ENCODE measurements at regions not wholly inside any gene's neighbourhood (a gene's known extent, or its start where the extent isn't known, plus 50 kb on each side); places are given as distances from the start of the nearest gene placed in this dataset.
"Not testable (repeated sequence)": the region's sequence is repeated elsewhere in the genome, so short reads cannot be mapped to it uniquely, and the experiment has no call there.

DNA sequence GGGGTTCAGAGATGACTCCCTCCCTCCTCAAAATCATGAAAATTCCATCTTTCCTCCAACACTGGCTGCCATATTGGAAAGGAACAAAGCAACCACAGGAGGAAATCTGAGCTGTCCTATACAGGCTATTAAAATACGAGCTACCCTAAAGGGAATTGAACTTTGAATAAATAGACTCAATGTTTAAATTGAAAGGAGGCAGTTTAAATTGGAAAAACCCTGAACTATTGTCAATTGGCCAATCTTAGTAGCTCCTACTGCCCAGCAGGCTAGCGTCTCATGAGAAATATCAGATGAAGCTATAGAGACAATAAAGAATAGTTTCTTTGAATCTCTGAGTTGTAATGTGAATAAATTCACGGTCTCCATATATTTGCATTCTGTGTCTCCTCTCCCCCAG is 85.4 kb upstream of the KCNE2 start:
- Histone ChIP-seq H3K9ac (ENCODE audit: low read length) (no peak overlapping the region), H3K27me3 (ENCODE audit: control insufficient read depth in 1 of 2, insufficient read depth in 2 of 2, low read length in 2 of 2) (no peaks in the 10 kb centered on the region)

DNA sequence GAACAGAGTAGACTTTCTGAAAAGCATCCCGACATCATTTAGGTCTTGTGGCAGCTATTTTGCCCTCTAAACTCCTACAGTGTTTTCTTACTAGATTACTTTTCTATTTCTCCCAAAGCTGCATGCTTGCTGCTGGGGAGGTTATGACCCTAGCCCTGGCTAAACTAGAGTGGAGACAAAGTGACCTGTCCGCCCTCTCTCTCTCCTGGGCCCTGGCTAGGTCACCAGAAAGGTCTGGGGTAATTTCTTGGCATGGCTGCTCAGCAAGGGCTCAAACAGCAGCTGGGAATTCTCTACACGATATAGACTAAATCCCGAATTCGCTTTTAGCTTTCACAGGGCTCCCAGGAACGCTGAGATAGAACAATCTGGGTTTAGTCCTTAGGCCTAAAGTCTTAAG is 84.5 kb upstream of the KCNE2 start:
- Histone ChIP-seq H3K36me3 (ENCODE audit: insufficient read depth, low read length) (no peaks in the 10 kb centered on the region), H3K9me3 (ENCODE audit: low read length) (no peaks in the 10 kb centered on the region), H3K27ac (ENCODE audit: low read depth, low read length) (no peak overlapping the region), H3K4me3 (ENCODE audit: low read depth in 1 of 2, low read length in 2 of 2) (no peak overlapping the region), H3K27me3 (ENCODE audit: control insufficient read depth in 1 of 2, insufficient read depth in 2 of 2, low read length in 2 of 2) (no peaks in the 10 kb centered on the region), H3K4me1 (ENCODE audit: insufficient read depth, low read length) (peaks cover 3% of the 10 kb centered on the region), H3K9ac (ENCODE audit: low read length) (no peak overlapping the region)

More for the DNA sequence above, 85.4 kb upstream of the KCNE2 start:
- Histone ChIP-seq H3K27ac (ENCODE audit: low read depth, low read length) (no peak overlapping the region), H3K4me1 (ENCODE audit: insufficient read depth, low read length) (peaks cover 3% of the 10 kb centered on the region), H3K36me3 (ENCODE audit: insufficient read depth, low read length) (no peaks in the 10 kb centered on the region), H3K9me3 (ENCODE audit: low read length) (no peaks in the 10 kb centered on the region), H3K4me3 (ENCODE audit: low read depth in 1 of 2, low read length in 2 of 2) (no peak overlapping the region)

DNA sequence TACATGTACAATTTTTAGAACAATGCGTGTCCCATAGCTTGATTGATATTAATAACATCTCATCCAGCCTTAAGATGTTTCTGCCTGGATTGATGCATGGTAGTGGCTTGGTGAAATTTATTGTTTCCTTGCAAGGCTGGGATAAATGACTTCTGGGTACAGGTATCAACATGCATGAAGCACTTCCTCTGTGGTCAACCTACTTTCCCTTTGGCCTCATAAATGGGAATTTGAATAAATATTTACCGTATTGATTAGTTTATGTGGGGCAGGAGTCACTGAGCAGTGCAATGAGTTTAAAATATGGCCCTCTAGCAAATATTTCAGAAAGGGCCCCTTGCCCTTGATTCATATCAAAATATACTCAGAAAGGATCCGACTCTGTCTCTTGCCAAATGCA is 83.9 kb upstream of the KCNE2 start:
- Histone ChIP-seq H3K36me3 (ENCODE audit: insufficient read depth, low read length) (no peaks in the 10 kb centered on the region), H3K9ac (ENCODE audit: low read length) (no peak overlapping the region), H3K9me3 (ENCODE audit: low read length) (no peaks in the 10 kb centered on the region), H3K27ac (ENCODE audit: low read depth, low read length) (no peak overlapping the region), H3K4me1 (ENCODE audit: insufficient read depth, low read length) (peaks cover 3% of the 10 kb centered on the region), H3K4me3 (ENCODE audit: low read depth in 1 of 2, low read length in 2 of 2) (no peak overlapping the region), H3K27me3 (ENCODE audit: control insufficient read depth in 1 of 2, insufficient read depth in 2 of 2, low read length in 2 of 2) (no peaks in the 10 kb centered on the region)

DNA sequence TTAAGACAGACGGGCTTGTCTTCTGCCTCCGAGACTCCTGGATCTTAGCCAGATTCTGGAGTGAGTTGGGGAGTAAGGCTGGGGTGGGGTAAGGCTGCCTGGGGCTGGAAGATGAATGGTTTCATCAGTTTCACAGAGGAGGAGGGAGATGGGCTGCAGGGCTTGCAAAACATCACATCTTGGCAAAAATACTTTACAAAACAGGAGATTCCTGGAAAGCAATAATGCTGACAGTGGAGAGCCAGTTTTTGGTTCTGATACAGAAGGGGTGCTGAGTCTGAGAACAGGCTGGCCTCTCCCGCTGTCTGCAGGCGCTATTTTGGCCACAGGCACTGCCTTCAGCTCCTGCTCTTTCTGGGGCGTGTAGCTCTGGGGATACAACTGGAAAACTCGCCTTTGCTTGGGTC is 83.4 kb upstream of the KCNE2 start:
- Histone ChIP-seq H3K36me3 (ENCODE audit: insufficient read depth, low read length) (no peaks in the 10 kb centered on the region), H3K4me1 (ENCODE audit: insufficient read depth, low read length) (peaks cover 3% of the 10 kb centered on the region), H3K27ac (ENCODE audit: low read depth, low read length) (no peak overlapping the region), H3K4me3 (ENCODE audit: low read depth in 1 of 2, low read length in 2 of 2) (no peak overlapping the region), H3K27me3 (ENCODE audit: control insufficient read depth in 1 of 2, insufficient read depth in 2 of 2, low read length in 2 of 2) (no peaks in the 10 kb centered on the region), H3K9ac (ENCODE audit: low read length) (no peak overlapping the region), H3K9me3 (ENCODE audit: low read length) (no peaks in the 10 kb centered on the region)

DNA sequence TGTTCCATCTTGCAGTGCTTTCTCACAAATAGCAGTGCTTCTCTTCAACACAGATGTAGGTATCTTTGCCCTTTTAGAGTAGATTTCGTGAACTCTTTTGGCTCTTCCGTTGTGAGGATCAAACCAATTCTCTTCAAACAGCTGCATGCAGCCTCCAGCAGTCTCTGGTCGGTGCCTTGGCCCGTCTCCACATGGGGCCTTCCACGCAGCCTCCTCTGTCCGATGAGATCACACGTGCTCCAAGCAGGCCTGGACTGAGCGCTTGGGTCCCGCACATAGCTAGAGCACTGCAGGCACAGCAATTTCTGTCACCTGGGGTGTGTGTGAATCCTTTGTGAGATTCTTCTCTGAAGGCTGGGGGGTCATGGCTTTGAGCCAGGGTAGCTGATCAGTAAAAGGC is 82.8 kb upstream of the KCNE2 start:
- H3K4me1 ChIP-seq (ENCODE audit: insufficient read depth, low read length): peaks cover 3% of the 10 kb centered on the region
- no peaks in the 10 kb centered on the region for H3K9me3 ChIP-seq (ENCODE audit: low read length)
- H3K27ac ChIP-seq (ENCODE audit: low read depth, low read length): no peak overlapping the region
- no peaks in the 10 kb centered on the region for H3K36me3 ChIP-seq (ENCODE audit: insufficient read depth, low read length)
- H3K4me3 ChIP-seq (ENCODE audit: low read depth in 1 of 2, low read length in 2 of 2): no peak overlapping the region
- H3K27me3 ChIP-seq (ENCODE audit: control insufficient read depth in 1 of 2, insufficient read depth in 2 of 2, low read length in 2 of 2): no peaks in the 10 kb centered on the region
- no peak overlapping the region for H3K9ac ChIP-seq (ENCODE audit: low read length)

DNA sequence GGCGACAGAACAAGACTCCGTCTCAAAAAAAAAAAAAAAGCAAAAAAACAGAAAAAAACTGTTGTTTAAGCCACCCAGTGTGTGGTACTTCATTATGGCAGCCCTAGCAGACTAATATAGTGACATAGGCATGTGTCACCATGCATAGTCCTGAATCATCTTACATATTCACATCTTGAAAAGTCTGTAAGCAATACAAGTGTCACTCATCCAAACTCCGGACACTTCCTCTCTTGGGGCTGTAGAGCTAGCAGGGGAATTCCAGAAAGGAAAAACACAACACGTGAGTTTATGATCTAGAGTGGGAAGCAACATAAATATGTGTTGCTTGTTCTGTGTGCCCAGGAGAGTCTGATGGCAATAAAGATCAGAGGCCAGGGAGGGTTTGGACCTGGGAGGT is 81.6 kb upstream of the KCNE2 start:
- H3K27me3 ChIP-seq (ENCODE audit: control insufficient read depth in 1 of 2, insufficient read depth in 2 of 2, low read length in 2 of 2): no peaks in the 10 kb centered on the region
- H3K9ac ChIP-seq (ENCODE audit: low read length): no peak overlapping the region
- no peak overlapping the region for H3K27ac ChIP-seq (ENCODE audit: low read depth, low read length)
- H3K4me1 ChIP-seq (ENCODE audit: insufficient read depth, low read length): peaks cover 3% of the 10 kb centered on the region
- H3K9me3 ChIP-seq (ENCODE audit: low read length): no peaks in the 10 kb centered on the region
- no peaks in the 10 kb centered on the region for H3K36me3 ChIP-seq (ENCODE audit: insufficient read depth, low read length)
- H3K4me3 ChIP-seq (ENCODE audit: low read depth in 1 of 2, low read length in 2 of 2): no peak overlapping the region

DNA sequence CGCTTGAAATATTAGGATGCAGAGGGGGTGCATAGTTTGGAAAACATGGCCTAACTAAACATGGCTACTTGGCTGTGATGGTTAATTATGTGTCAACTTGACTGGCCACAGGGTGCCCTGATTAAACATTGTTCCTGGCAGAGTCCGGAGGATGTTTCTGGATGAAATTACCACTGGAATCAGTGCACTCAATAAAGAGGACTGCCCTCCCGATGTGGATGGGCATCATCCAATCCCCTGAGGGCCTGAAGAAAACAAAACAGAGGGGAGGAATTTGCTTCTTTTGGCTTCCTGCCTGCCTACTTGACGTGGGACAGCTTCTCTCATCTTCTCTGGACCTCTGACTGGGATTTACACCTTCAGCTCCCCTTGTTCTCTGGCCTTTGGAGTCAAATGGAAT is 79.1 kb upstream of the KCNE2 start:
- H3K9me3 ChIP-seq (ENCODE audit: low read length): no peaks in the 10 kb centered on the region
- H3K27ac ChIP-seq (ENCODE audit: low read depth, low read length): no peak overlapping the region
- no peak overlapping the region for H3K4me3 ChIP-seq (ENCODE audit: low read depth in 1 of 2, low read length in 2 of 2)
- H3K4me1 ChIP-seq (ENCODE audit: insufficient read depth, low read length): peaks cover 3% of the 10 kb centered on the region
- H3K36me3 ChIP-seq (ENCODE audit: insufficient read depth, low read length): no peaks in the 10 kb centered on the region
- no peaks in the 10 kb centered on the region for H3K27me3 ChIP-seq (ENCODE audit: control insufficient read depth in 1 of 2, insufficient read depth in 2 of 2, low read length in 2 of 2)
- H3K9ac ChIP-seq (ENCODE audit: low read length): no peak overlapping the region

DNA sequence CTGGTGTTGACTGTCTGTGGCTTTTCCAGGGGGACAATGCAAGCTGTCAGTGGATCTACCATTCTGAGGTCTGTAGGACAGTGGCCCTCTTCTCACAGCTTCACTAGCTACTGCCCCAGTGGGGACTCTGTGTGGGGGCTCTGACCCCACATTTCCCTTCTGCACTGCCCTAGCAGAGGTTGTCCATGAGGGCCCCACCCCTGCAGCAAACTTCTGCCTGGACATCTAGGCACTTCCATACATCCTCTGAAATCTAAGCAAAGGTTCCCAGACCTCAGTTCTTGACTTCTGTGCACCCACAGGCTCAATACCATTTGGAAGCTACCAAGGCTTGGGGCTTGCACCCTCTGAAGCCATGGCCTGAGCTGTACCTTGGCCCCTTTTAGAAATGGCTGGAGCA is 75.8 kb upstream of the KCNE2 start:
- not testable (repeated sequence) for H3K4me1 ChIP-seq (ENCODE audit: insufficient read depth, low read length); H3K4me3 ChIP-seq (ENCODE audit: low read depth in 1 of 2, low read length in 2 of 2); H3K9ac ChIP-seq (ENCODE audit: low read length); H3K36me3 ChIP-seq (ENCODE audit: insufficient read depth, low read length); H3K9me3 ChIP-seq (ENCODE audit: low read length); H3K27me3 ChIP-seq (ENCODE audit: control insufficient read depth in 1 of 2, insufficient read depth in 2 of 2, low read length in 2 of 2); H3K27ac ChIP-seq (ENCODE audit: low read depth, low read length)

DNA sequence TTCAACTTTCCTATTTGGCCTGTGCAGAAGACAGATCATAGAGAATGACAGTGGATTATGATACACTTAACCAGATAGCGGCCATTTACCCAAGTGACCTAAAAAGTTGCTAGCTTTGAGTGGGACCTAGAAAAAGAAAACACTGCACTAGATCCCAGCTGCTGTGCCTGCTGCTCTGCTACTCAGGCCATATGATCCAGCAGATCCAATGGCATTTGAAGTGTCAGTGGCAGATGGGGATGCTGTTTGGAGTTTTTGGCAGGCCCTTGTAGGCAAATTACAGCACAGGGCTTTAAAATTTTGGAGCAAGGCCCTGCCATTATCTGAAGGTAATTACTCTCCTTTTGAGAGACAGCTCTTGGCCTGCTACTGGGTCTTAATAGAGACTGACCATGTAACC is 74.0 kb upstream of the KCNE2 start:
- no peaks in the 10 kb centered on the region for H3K9me3 ChIP-seq (ENCODE audit: low read length)
- H3K4me3 ChIP-seq (ENCODE audit: low read depth in 1 of 2, low read length in 2 of 2): no peak overlapping the region
- no peaks in the 10 kb centered on the region for H3K4me1 ChIP-seq (ENCODE audit: insufficient read depth, low read length)
- H3K27me3 ChIP-seq (ENCODE audit: control insufficient read depth in 1 of 2, insufficient read depth in 2 of 2, low read length in 2 of 2): no peaks in the 10 kb centered on the region
- H3K9ac ChIP-seq (ENCODE audit: low read length): no peak overlapping the region
- H3K27ac ChIP-seq (ENCODE audit: low read depth, low read length): no peak overlapping the region
- no peaks in the 10 kb centered on the region for H3K36me3 ChIP-seq (ENCODE audit: insufficient read depth, low read length)

DNA sequence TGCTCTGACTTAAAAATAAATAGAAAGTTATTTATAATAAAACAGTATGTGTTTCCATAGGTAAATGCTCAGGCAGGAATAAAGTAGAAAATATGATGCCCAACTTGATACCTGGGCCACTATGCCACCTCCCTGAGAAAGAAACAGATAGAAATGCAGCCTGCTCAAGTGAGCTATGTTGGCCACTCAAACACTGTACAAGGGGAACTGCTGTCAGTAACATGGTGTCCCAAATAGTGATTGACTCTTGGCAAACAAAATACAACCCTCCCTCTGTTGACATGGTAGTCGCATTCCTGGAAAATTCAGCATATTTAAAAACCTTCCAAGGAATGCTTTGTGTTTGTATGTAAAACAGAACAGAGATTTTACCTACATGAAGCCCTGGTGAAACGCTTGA is 66.9 kb upstream of the KCNE2 start:
- H3K4me3 ChIP-seq (ENCODE audit: low read depth in 1 of 2, low read length in 2 of 2): no peak overlapping the region
- no peaks in the 10 kb centered on the region for H3K27me3 ChIP-seq (ENCODE audit: control insufficient read depth in 1 of 2, insufficient read depth in 2 of 2, low read length in 2 of 2)
- no peaks in the 10 kb centered on the region for H3K9me3 ChIP-seq (ENCODE audit: low read length)
- no peaks in the 10 kb centered on the region for H3K36me3 ChIP-seq (ENCODE audit: insufficient read depth, low read length)
- H3K4me1 ChIP-seq (ENCODE audit: insufficient read depth, low read length): no peaks in the 10 kb centered on the region
- H3K9ac ChIP-seq (ENCODE audit: low read length): no peak overlapping the region
- H3K27ac ChIP-seq (ENCODE audit: low read depth, low read length): no peak overlapping the region

DNA sequence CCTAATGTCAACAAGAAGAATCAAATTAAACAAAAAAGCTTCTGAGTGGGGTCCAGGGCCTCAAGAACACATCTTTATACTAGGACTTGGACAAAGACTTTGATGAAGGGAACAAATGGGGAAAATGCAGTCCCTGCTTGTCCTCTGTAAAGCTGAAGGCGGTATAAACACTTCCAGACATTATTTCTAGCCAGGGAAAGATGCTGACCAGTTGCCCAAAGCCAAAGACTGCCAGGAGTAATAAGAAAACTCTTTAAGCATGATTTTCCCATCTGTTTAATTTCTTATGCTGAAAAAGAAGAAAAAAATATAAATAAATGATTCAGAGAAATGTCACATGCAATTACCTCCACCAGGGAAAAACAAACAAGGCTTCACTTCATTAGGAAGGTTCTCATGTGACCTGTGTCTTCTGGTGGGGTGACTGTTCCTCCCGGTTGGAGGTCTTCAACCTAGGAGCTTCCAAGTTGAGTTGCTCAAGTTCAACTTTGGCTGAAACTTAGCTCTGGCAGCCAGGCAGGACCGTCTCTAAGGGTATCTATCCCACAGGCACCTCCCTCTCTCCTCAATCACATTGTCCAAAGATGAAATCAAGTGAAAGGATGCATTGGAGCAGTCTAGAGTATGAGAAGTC is 65.2 kb upstream of the KCNE2 start:
- Histone ChIP-seq H3K27me3 (ENCODE audit: control insufficient read depth in 1 of 2, insufficient read depth in 2 of 2, low read length in 2 of 2) (no peaks in the 10 kb centered on the region), H3K36me3 (ENCODE audit: insufficient read depth, low read length) (no peaks in the 10 kb centered on the region), H3K27ac (ENCODE audit: low read depth, low read length) (no peak overlapping the region), H3K9ac (ENCODE audit: low read length) (no peak overlapping the region), H3K4me3 (ENCODE audit: low read depth in 1 of 2, low read length in 2 of 2) (no peak overlapping the region), H3K9me3 (ENCODE audit: low read length) (no peaks in the 10 kb centered on the region), H3K4me1 (ENCODE audit: insufficient read depth, low read length) (no peaks in the 10 kb centered on the region)

DNA sequence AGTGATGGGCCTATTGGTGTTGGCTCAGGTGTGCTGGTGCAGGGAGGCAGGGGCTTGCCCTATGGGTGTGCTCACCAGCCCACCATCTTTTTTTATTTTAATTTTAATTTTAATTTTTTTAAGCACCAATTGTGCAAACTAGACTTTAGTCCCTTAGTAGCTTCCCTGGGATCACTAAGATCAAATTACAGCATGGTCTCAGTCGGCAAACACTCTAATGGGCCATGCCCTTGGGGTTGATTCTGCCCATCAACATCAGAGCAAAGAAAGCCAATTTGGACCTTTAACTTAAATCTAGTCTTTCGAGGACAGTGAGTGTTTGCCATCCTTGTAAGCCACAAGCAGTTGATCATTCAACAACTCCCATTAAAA is 64.7 kb upstream of the KCNE2 start:
- Histone ChIP-seq H3K4me1 (ENCODE audit: insufficient read depth, low read length) (no peaks in the 10 kb centered on the region), H3K27ac (ENCODE audit: low read depth, low read length) (no peak overlapping the region)

More for the DNA sequence above, 64.7 kb upstream of the KCNE2 start:
- no peak overlapping the region for H3K9ac ChIP-seq (ENCODE audit: low read length)
- H3K36me3 ChIP-seq (ENCODE audit: insufficient read depth, low read length): no peaks in the 10 kb centered on the region
- H3K27me3 ChIP-seq (ENCODE audit: control insufficient read depth in 1 of 2, insufficient read depth in 2 of 2, low read length in 2 of 2): no peaks in the 10 kb centered on the region
- no peak overlapping the region for H3K4me3 ChIP-seq (ENCODE audit: low read depth in 1 of 2, low read length in 2 of 2)
- H3K9me3 ChIP-seq (ENCODE audit: low read length): no peaks in the 10 kb centered on the region
